ENCODE measurements at regions not wholly inside any gene's neighbourhood (a gene's known extent, or its start where the extent isn't known, plus 50 kb on each side); places are given as distances from the start of the nearest gene placed in this dataset.
A peak's percentile ranks its signal among the peaks of the same experiment; 100 is the strongest.
"Not testable (repeated sequence)": the region's sequence is repeated elsewhere in the genome, so short reads cannot be mapped to it uniquely, and the experiment has no call there.

GRCh38 chr13:28607187-28607955, 51.6 kb upstream of the POMP start:
- no peak overlapping the region for H3K27ac ChIP-seq (ENCODE audit: low read depth, low read length)
- H3K18ac ChIP-seq (ENCODE audit: low read length), result no peak overlapping the region
- no peak overlapping the region for H2AK5ac ChIP-seq (ENCODE audit: low read length)
- no peak overlapping the region for H3K4me3 ChIP-seq (ENCODE audit: low read depth, low read length)
- no peaks in the 10 kb centered on the region for H3K9me3 ChIP-seq (ENCODE audit: insufficient read depth, low read depth, low read length)
- no peak overlapping the region for H2AFZ ChIP-seq (ENCODE audit: insufficient read depth, low read length, poor library complexity)
- H4K8ac ChIP-seq (ENCODE audit: low read depth, low read length), result no peak overlapping the region
- H3K79me2 ChIP-seq (ENCODE audit: control insufficient read depth, insufficient read depth, low read length, poor library complexity), result no peaks in the 10 kb centered on the region
- H3K79me1 ChIP-seq (ENCODE audit: low read length), result no peaks in the 10 kb centered on the region
- no peaks in the 10 kb centered on the region for H3K27me3 ChIP-seq (ENCODE audit: insufficient read depth, low read length)
- H2BK5ac ChIP-seq (ENCODE audit: low read depth, low read length, poor library complexity), result no peak overlapping the region
- H3K4me2 ChIP-seq (ENCODE audit: low read length), result no peak overlapping the region
- H3K4me1 ChIP-seq (ENCODE audit: control insufficient read depth in 1 of 2, insufficient read depth in 2 of 2, low read length in 2 of 2), result no peaks in the 10 kb centered on the region
- no peak for DNase-seq
- H4K12ac ChIP-seq (ENCODE audit: low read depth, low read length), result no peak overlapping the region
- H3K9ac ChIP-seq (ENCODE audit: low read length), result no peak overlapping the region
- no peak overlapping the region for H2BK12ac ChIP-seq (ENCODE audit: low read length)
- H3K4ac ChIP-seq (ENCODE audit: low read depth, low read length), result no peak overlapping the region
- WGBS (ENCODE audit: extremely low coverage, insufficient coverage, insufficient read length), result no CpG with 5 or more reads among the region's 8 CpGs
- H3K23ac ChIP-seq (ENCODE audit: low read length), result no peak overlapping the region
- H4K91ac ChIP-seq (ENCODE audit: low read depth, low read length), result no peak overlapping the region
- no peaks in the 10 kb centered on the region for H3K36me3 ChIP-seq (ENCODE audit: control insufficient read depth in 1 of 2, insufficient read depth in 2 of 2, low read length in 2 of 2)
- H3K14ac ChIP-seq (ENCODE audit: low read length), result no peak overlapping the region
- no peak overlapping the region for H2BK120ac ChIP-seq (ENCODE audit: insufficient read depth, low read length, poor library complexity)

- WGBS (ENCODE audit: extremely low coverage, insufficient coverage, insufficient read length), result no CpG with 5 or more reads among the region's 5 CpGs
- Histone ChIP-seq H3K79me1 (ENCODE audit: low read length) (no peaks in the 10 kb centered on the region), H3K4me1 (ENCODE audit: control insufficient read depth in 1 of 2, insufficient read depth in 2 of 2, low read length in 2 of 2) (no peaks in the 10 kb centered on the region)
These were observed 52.5 kb upstream of the POMP start for GRCh38 chr13:28606466-28606865.

GRCh38 chr13:28605147-28605546, 53.8 kb upstream of the POMP start:
- not testable (repeated sequence) for H3K27ac ChIP-seq (ENCODE audit: low read depth, low read length); H3K27me3 ChIP-seq (ENCODE audit: insufficient read depth, low read length); H3K23ac ChIP-seq (ENCODE audit: low read length); H2AK5ac ChIP-seq (ENCODE audit: low read length); H3K4ac ChIP-seq (ENCODE audit: low read depth, low read length); H4K12ac ChIP-seq (ENCODE audit: low read depth, low read length); H3K36me3 ChIP-seq (ENCODE audit: control insufficient read depth in 1 of 2, insufficient read depth in 2 of 2, low read length in 2 of 2); H3K14ac ChIP-seq (ENCODE audit: low read length); H3K79me2 ChIP-seq (ENCODE audit: control insufficient read depth, insufficient read depth, low read length, poor library complexity); H3K4me2 ChIP-seq (ENCODE audit: low read length); H4K8ac ChIP-seq (ENCODE audit: low read depth, low read length); H3K18ac ChIP-seq (ENCODE audit: low read length); H3K9me3 ChIP-seq (ENCODE audit: insufficient read depth, low read depth, low read length); H2BK120ac ChIP-seq (ENCODE audit: insufficient read depth, low read length, poor library complexity); H2BK12ac ChIP-seq (ENCODE audit: low read length); DNase-seq; H3K9ac ChIP-seq (ENCODE audit: low read length); H2AFZ ChIP-seq (ENCODE audit: insufficient read depth, low read length, poor library complexity); H3K79me1 ChIP-seq (ENCODE audit: low read length); H2BK5ac ChIP-seq (ENCODE audit: low read depth, low read length, poor library complexity); H3K4me1 ChIP-seq (ENCODE audit: control insufficient read depth in 1 of 2, insufficient read depth in 2 of 2, low read length in 2 of 2); H3K4me3 ChIP-seq (ENCODE audit: low read depth, low read length); H4K91ac ChIP-seq (ENCODE audit: low read depth, low read length)
- no CpG with 5 or more reads among the region's 3 CpGs for WGBS (ENCODE audit: extremely low coverage, insufficient coverage, insufficient read length)

More at GRCh38 chr13:28606466-28606865, 52.5 kb upstream of the POMP start:
- Histone ChIP-seq H2BK5ac (ENCODE audit: low read depth, low read length, poor library complexity) (no peak overlapping the region), H3K14ac (ENCODE audit: low read length) (no peak overlapping the region), H3K27me3 (ENCODE audit: insufficient read depth, low read length) (no peaks in the 10 kb centered on the region), H3K23ac (ENCODE audit: low read length) (no peak overlapping the region), H3K4me2 (ENCODE audit: low read length) (no peak overlapping the region), H4K91ac (ENCODE audit: low read depth, low read length) (no peak overlapping the region), H3K79me2 (ENCODE audit: control insufficient read depth, insufficient read depth, low read length, poor library complexity) (no peaks in the 10 kb centered on the region), H2AFZ (ENCODE audit: insufficient read depth, low read length, poor library complexity) (no peak overlapping the region), H2AK5ac (ENCODE audit: low read length) (no peak overlapping the region), H2BK12ac (ENCODE audit: low read length) (no peak overlapping the region), H3K4ac (ENCODE audit: low read depth, low read length) (no peak overlapping the region), H2BK120ac (ENCODE audit: insufficient read depth, low read length, poor library complexity) (no peak overlapping the region), H3K9me3 (ENCODE audit: insufficient read depth, low read depth, low read length) (no peaks in the 10 kb centered on the region), H3K9ac (ENCODE audit: low read length) (no peak overlapping the region), H4K8ac (ENCODE audit: low read depth, low read length) (no peak overlapping the region), H3K18ac (ENCODE audit: low read length) (no peak overlapping the region), H3K4me3 (ENCODE audit: low read depth, low read length) (no peak overlapping the region), H4K12ac (ENCODE audit: low read depth, low read length) (no peak overlapping the region), H3K27ac (ENCODE audit: low read depth, low read length) (no peak overlapping the region), H3K36me3 (ENCODE audit: control insufficient read depth in 1 of 2, insufficient read depth in 2 of 2, low read length in 2 of 2) (no peaks in the 10 kb centered on the region)
- peak; percentile 20 to 60 for DNase-seq

GRCh38 chr13:28603043-28603664, 55.8 kb upstream of the POMP start:
- Histone ChIP-seq H3K23ac (ENCODE audit: low read length) (no peak overlapping the region), H3K9me3 (ENCODE audit: insufficient read depth, low read depth, low read length) (peaks cover 2% of the 10 kb centered on the region), H2BK12ac (ENCODE audit: low read length) (no peak overlapping the region), H2AFZ (ENCODE audit: insufficient read depth, low read length, poor library complexity) (no peak overlapping the region), H2AK5ac (ENCODE audit: low read length) (no peak overlapping the region), H3K27me3 (ENCODE audit: insufficient read depth, low read length) (no peaks in the 10 kb centered on the region), H3K79me2 (ENCODE audit: control insufficient read depth, insufficient read depth, low read length, poor library complexity) (no peaks in the 10 kb centered on the region), H3K4ac (ENCODE audit: low read depth, low read length) (no peak overlapping the region), H3K18ac (ENCODE audit: low read length) (no peak overlapping the region), H3K14ac (ENCODE audit: low read length) (no peak overlapping the region), H3K27ac (ENCODE audit: low read depth, low read length) (no peak overlapping the region), H2BK5ac (ENCODE audit: low read depth, low read length, poor library complexity) (no peak overlapping the region), H3K4me3 (ENCODE audit: low read depth, low read length) (no peak overlapping the region), H4K12ac (ENCODE audit: low read depth, low read length) (no peak overlapping the region), H3K79me1 (ENCODE audit: low read length) (no peaks in the 10 kb centered on the region), H4K8ac (ENCODE audit: low read depth, low read length) (no peak overlapping the region), H3K4me1 (ENCODE audit: control insufficient read depth in 1 of 2, insufficient read depth in 2 of 2, low read length in 2 of 2) (no peaks in the 10 kb centered on the region), H3K36me3 (ENCODE audit: control insufficient read depth in 1 of 2, insufficient read depth in 2 of 2, low read length in 2 of 2) (no peaks in the 10 kb centered on the region), H4K91ac (ENCODE audit: low read depth, low read length) (no peak overlapping the region), H3K9ac (ENCODE audit: low read length) (no peak overlapping the region), H3K4me2 (ENCODE audit: low read length) (no peak overlapping the region), H2BK120ac (ENCODE audit: insufficient read depth, low read length, poor library complexity) (no peak overlapping the region)
- DNase-seq, result no peak
- WGBS (ENCODE audit: extremely low coverage, insufficient coverage, insufficient read length), result no CpG with 5 or more reads among the region's 6 CpGs

All from trophoblast cell (in vitro differentiated cells and primary cell).